ENCODE measurements at regions not wholly inside any gene's neighbourhood (a gene's known extent, or its start where the extent isn't known, plus 50 kb on each side); places are given as distances from the start of the nearest gene placed in this dataset.
"Not testable (repeated sequence)": the region's sequence is repeated elsewhere in the genome, so short reads cannot be mapped to it uniquely, and the experiment has no call there.

DNA sequence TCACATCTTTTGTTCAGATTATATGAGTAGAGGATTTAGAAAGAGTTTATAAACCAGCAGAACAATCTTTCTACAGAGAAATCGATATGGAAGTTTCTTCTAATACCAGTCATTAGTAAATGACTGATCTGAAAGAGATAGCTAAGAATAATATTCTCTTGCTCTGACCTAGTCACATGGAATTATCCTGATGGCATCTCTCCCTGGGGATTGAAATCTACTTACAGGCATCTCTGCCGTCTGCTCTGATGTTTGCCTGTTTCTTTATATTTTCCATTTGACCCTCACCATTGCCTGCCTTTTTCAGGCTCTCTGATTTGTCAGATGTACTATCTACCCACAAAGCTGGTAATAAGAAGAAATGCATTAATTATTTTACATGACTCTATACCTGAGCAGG, 1157.3 kb downstream of the PCDH7 start:
- H3F3A ChIP-seq (ENCODE audit: low read depth) = no peaks in the 10 kb centered on the region

DNA sequence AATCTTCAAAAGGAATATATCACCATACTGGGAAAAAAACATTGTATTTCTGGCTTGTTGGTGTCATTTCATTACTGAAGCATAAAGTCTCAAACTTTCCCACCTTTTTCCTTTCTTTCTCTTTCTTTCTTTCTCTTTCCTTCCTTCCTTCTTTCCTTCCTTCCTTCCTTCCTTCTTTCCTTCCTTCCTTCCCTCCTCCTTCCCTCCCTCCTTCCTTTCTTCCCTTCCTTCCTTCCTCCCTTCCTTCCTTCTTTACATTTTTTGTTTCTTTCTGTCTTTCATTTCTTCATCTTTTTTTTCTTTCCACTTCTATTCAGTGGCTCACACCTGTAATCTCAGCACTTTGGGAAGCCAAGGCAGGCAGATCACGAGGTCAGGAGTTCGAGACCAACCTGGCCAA, 1160.7 kb downstream of the PCDH7 start:
- not testable (repeated sequence) for H4K20me1 ChIP-seq (ENCODE audit: insufficient read depth, low read length, poor library complexity, severe bottlenecking); H3K9ac ChIP-seq (ENCODE audit: low read depth, low read length, poor library complexity, severe bottlenecking); H3K9me2 ChIP-seq (replicated peaks; ENCODE audit: low read depth, low read length); H3F3A ChIP-seq (ENCODE audit: low read depth); H3K4me1 ChIP-seq (ENCODE audit: insufficient read depth, low read length, poor library complexity, severe bottlenecking); H3K27me3 ChIP-seq (ENCODE audit: insufficient read depth, low read length, poor library complexity, severe bottlenecking); H3K79me2 ChIP-seq (ENCODE audit: insufficient read depth, low read length); H3K4me3 ChIP-seq (ENCODE audit: low read length, poor library complexity, severe bottlenecking); H2AFZ ChIP-seq (ENCODE audit: low read length); H3K4me2 ChIP-seq (ENCODE audit: low read depth, low read length, poor library complexity, severe bottlenecking); H3K36me3 ChIP-seq (ENCODE audit: insufficient read depth, low read length); H3K9me3 ChIP-seq (ENCODE audit: insufficient read depth, low read depth, low read length)

More for the DNA sequence above, 1157.3 kb downstream of the PCDH7 start:
- H3K4me3 ChIP-seq (ENCODE audit: low read length, poor library complexity, severe bottlenecking) = no peak overlapping the region
- no peaks in the 10 kb centered on the region for H4K20me1 ChIP-seq (ENCODE audit: insufficient read depth, low read length, poor library complexity, severe bottlenecking)
- no peaks in the 10 kb centered on the region for H3K9me2 ChIP-seq (replicated peaks; ENCODE audit: low read depth, low read length)
- H3K79me2 ChIP-seq (ENCODE audit: insufficient read depth, low read length) = no peaks in the 10 kb centered on the region
- TF ChIP-seq CTCF (conservative IDR thresholded peaks at IDR 0.05; ENCODE audit: low read length) (no peak), EZH2phosphoT487 (IDR thresholded peaks at IDR 0.05; ENCODE audit: borderline replicate concordance) (no peak)
- no peak overlapping the region for H3K4me2 ChIP-seq (ENCODE audit: low read depth, low read length, poor library complexity, severe bottlenecking)
- H3K9ac ChIP-seq (ENCODE audit: low read depth, low read length, poor library complexity, severe bottlenecking) = no peak overlapping the region
- no peak overlapping the region for H2AFZ ChIP-seq (ENCODE audit: low read length)
- no peaks in the 10 kb centered on the region for H3K27me3 ChIP-seq (ENCODE audit: insufficient read depth, low read length, poor library complexity, severe bottlenecking)
- H3K9me3 ChIP-seq (ENCODE audit: insufficient read depth, low read depth, low read length) = no peaks in the 10 kb centered on the region
- no peaks in the 10 kb centered on the region for H3K36me3 ChIP-seq (ENCODE audit: insufficient read depth, low read length)
- no peaks in the 10 kb centered on the region for H3K4me1 ChIP-seq (ENCODE audit: insufficient read depth, low read length, poor library complexity, severe bottlenecking)

GRCh38 chr4:31896349-31896748, 1176.2 kb downstream of the PCDH7 start:
- no peaks in the 10 kb centered on the region for H3K79me2 ChIP-seq (ENCODE audit: insufficient read depth, low read length)
- no peak overlapping the region for H3K9ac ChIP-seq (ENCODE audit: low read depth, low read length, poor library complexity, severe bottlenecking)
- no peak overlapping the region for H3K4me2 ChIP-seq (ENCODE audit: low read depth, low read length, poor library complexity, severe bottlenecking)
- no peaks in the 10 kb centered on the region for H3F3A ChIP-seq (ENCODE audit: low read depth)
- no peaks in the 10 kb centered on the region for H3K36me3 ChIP-seq (ENCODE audit: insufficient read depth, low read length)
- no peaks in the 10 kb centered on the region for H3K9me3 ChIP-seq (ENCODE audit: insufficient read depth, low read depth, low read length)
- H3K4me3 ChIP-seq (ENCODE audit: low read length, poor library complexity, severe bottlenecking) = no peak overlapping the region
- no peaks in the 10 kb centered on the region for H3K27me3 ChIP-seq (ENCODE audit: insufficient read depth, low read length, poor library complexity, severe bottlenecking)
- H3K4me1 ChIP-seq (ENCODE audit: insufficient read depth, low read length, poor library complexity, severe bottlenecking) = no peaks in the 10 kb centered on the region
- no peaks in the 10 kb centered on the region for H3K9me2 ChIP-seq (replicated peaks; ENCODE audit: low read depth, low read length)
- H4K20me1 ChIP-seq (ENCODE audit: insufficient read depth, low read length, poor library complexity, severe bottlenecking) = no peaks in the 10 kb centered on the region
- TF ChIP-seq CTCF (conservative IDR thresholded peaks at IDR 0.05; ENCODE audit: low read length) = no peak
- no peak for TF ChIP-seq EZH2phosphoT487 (IDR thresholded peaks at IDR 0.05; ENCODE audit: borderline replicate concordance)
- no peak overlapping the region for H2AFZ ChIP-seq (ENCODE audit: low read length)

- H4K20me1 ChIP-seq (ENCODE audit: insufficient read depth, low read length, poor library complexity, severe bottlenecking) = no peaks in the 10 kb centered on the region
- no peaks in the 10 kb centered on the region for H3K9me2 ChIP-seq (replicated peaks; ENCODE audit: low read depth, low read length)
- H3K27me3 ChIP-seq (ENCODE audit: insufficient read depth, low read length, poor library complexity, severe bottlenecking) = no peaks in the 10 kb centered on the region
- H3K9me3 ChIP-seq (ENCODE audit: insufficient read depth, low read depth, low read length) = no peaks in the 10 kb centered on the region; the same call in 1 of the 2 replicates
- H3K4me1 ChIP-seq (ENCODE audit: insufficient read depth, low read length, poor library complexity, severe bottlenecking) = no peaks in the 10 kb centered on the region
- no peaks in the 10 kb centered on the region for H3K36me3 ChIP-seq (ENCODE audit: insufficient read depth, low read length)
- H3F3A ChIP-seq (ENCODE audit: low read depth) = no peaks in the 10 kb centered on the region
- no peak overlapping the region for H3K4me2 ChIP-seq (ENCODE audit: low read depth, low read length, poor library complexity, severe bottlenecking)
- H3K79me2 ChIP-seq (ENCODE audit: insufficient read depth, low read length) = no peaks in the 10 kb centered on the region
- no peak overlapping the region for H2AFZ ChIP-seq (ENCODE audit: low read length)
- no peak overlapping the region for H3K4me3 ChIP-seq (ENCODE audit: low read length, poor library complexity, severe bottlenecking)
- no peak overlapping the region for H3K9ac ChIP-seq (ENCODE audit: low read depth, low read length, poor library complexity, severe bottlenecking)
- TF ChIP-seq CTCF (conservative IDR thresholded peaks at IDR 0.05; ENCODE audit: low read length) = no peak
- TF ChIP-seq EZH2phosphoT487 (IDR thresholded peaks at IDR 0.05; ENCODE audit: borderline replicate concordance) = no peak
Measured at GRCh38 chr4:31905363-31905762, 1185.2 kb downstream of the PCDH7 start.

Measured in Loucy (cell line).